MM.1S (cell line): ENCODE measurements at regions not wholly inside any gene's neighbourhood (a gene's known extent, or its start where the extent isn't known, plus 50 kb on each side); places are given as distances from the start of the nearest gene placed in this dataset.

Source experiments
- CTCF ChIP-seq: fragments of 300-600 bp; sonication (generic); IDR thresholded peaks from 2 replicates; pipeline ENCODE4 v1.5.1; 2016; ENCODE audit warnings: antibody characterized with exemption, low read length, mixed read lengths
- EZH2 ChIP-seq: fragments of 300-600 bp; sonication (generic); optimal IDR thresholded peaks from 2 replicates; pipeline ENCODE3; 2017; ENCODE audit warnings: low read depth, mild to moderate bottlenecking, antibody characterized with exemption, low read length, mixed read lengths
- EZH2phosphoT487 ChIP-seq: fragments of 300-600 bp; sonication (generic); IDR thresholded peaks from 2 replicates; pipeline ENCODE4 v1.6.1; 2018; ENCODE audit warnings: antibody characterized with exemption, low read length

GRCh38 chr5:97364731-97365130 is 181.7 kb upstream of the RIOK2 start:
- TF ChIP-seq CTCF = no peak
- TF ChIP-seq EZH2 = no peak
- no peak for TF ChIP-seq EZH2phosphoT487
